OCI-LY1 (cell line): ENCODE measurements at regions not wholly inside any gene's neighbourhood (a gene's known extent, or its start where the extent isn't known, plus 50 kb on each side); places are given as distances from the start of the nearest gene placed in this dataset.

ENCODE experiments used
- CTCF ChIP-seq: fragments of 200-600 bp; sonication (generic), shearing (Covaris generic); IDR thresholded peaks from 2 replicates; pipeline ENCODE4 v1.5.1; 2017; ENCODE audit warnings: mild to moderate bottlenecking, antibody characterized with exemption, low read length, moderate library complexity, mixed read lengths
- EZH2 ChIP-seq: fragments of 200-600 bp; sonication (generic), shearing (Covaris generic); IDR thresholded peaks from 2 replicates; pipeline ENCODE4 v1.8.0; 2017; ENCODE audit warnings: borderline replicate concordance, mixed run types, mild to moderate bottlenecking, antibody characterized with exemption, low read length, moderate library complexity, mixed read lengths

- TF ChIP-seq CTCF (no peak), EZH2 (no peak)
These were observed 95.3 kb downstream of the HMX1 start for GRCh38 chr4:8776366-8776765.
